ENCODE measurements at regions not wholly inside any gene's neighbourhood (a gene's known extent, or its start where the extent isn't known, plus 50 kb on each side); places are given as distances from the start of the nearest gene placed in this dataset.
A peak's percentile ranks its signal among the peaks of the same experiment; 100 is the strongest.
"Not testable (repeated sequence)": the region's sequence is repeated elsewhere in the genome, so short reads cannot be mapped to it uniquely, and the experiment has no call there.

DNA sequence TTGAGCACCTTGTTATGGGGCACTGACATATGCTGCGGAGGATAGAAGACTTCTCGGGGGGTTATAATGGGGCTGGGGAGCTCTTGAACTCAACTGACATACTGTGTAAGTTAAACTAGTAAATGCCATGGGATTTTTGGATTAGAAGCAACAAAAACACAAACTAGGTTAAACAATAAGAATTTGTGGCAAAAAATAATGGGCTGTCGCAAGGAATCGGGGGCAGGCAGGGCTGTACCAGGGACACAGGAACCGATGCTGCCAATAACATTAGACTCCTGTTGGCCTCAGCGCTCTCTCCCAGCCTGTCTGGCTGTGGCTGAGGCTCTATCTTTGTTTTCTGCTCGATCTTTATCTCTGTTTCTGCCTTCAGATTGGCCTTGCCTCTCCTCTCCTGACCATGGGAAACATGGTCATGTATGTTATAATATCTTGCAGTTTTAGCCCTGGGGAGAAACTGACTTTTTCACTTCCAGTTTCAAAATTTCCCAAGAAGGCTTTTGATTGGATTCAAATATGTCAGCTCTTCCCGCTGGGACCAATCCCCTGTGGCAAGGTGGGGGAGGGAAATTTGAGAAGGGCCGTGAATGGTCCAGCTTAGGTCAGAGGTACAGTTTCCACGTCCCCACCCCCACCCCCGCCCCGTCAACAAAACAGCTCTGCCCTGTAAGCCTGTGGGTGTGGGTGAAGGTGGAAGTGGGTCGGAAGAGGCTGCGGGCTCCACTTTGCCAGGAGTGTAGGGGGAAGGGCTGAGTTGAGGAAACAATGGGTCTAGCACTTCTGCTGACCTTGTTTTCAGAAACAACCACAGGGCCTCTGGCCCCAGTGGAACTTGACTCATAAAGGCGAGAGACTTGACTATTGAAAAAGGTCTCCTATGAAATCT is 161.1 kb upstream of the TBL1XR1 start:
- peak; percentile 58 for DNase-seq (ENCODE audit: low spot score)

GRCh38 chr3:177358977-177359592 is 161.8 kb upstream of the TBL1XR1 start:
- peak; percentile 21 for DNase-seq (ENCODE audit: low spot score)

GRCh38 chr3:177359593-177360357 is 162.5 kb upstream of the TBL1XR1 start:
- peak; percentile 96 for DNase-seq (ENCODE audit: low spot score)

- peak; percentile 30 for DNase-seq (ENCODE audit: low spot score)
These were observed 164.0 kb upstream of the TBL1XR1 start for GRCh38 chr3:177361081-177361938.

GRCh38 chr3:177362626-177363025 is 165.3 kb upstream of the TBL1XR1 start:
- no peak for DNase-seq (ENCODE audit: low spot score)

DNA sequence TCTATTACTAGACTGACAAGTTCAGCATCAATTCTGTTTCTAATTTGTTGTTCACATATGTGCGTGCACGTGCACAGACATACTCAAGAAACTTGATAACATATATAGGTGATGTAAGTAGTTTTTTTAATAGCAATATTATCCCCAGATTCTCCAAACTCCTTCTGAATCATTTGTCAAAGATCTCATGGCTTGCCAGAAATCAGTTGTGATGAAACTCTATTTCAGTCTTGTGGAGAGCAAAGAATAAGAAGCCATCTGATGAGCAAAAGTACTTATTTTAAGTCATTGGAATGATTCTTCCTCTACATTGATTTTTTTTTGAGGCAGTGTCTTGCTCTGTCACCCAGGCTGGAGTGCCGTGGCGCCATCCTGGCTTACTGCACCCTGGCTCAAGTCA is 167.0 kb upstream of the TBL1XR1 start:
- no peak for DNase-seq (ENCODE audit: low spot score)

DNA sequence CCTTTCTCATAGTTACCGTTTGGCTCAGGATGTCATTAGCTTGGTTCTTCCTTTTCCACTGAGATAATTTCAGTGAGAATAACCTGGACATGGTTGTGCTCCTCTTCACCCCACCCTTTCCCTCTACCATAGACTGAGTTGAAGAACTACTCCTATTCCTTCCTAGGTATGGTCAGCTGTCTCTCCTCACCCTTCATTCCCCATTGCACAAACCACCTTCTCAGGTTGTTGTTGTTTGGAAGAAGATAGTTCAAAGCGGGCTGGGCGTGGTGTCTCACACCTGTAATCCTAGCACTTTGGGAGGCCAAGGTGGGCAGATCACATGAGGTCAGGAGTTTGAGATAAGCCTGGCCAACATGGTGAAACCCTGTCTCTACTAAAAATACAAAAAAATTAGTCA is 168.0 kb upstream of the TBL1XR1 start:
- not testable (repeated sequence) for DNase-seq (ENCODE audit: low spot score)

- DNase-seq (ENCODE audit: low spot score): no peak
These were observed 170.5 kb upstream of the TBL1XR1 start for GRCh38 chr3:177367788-177368187.

- no peak for DNase-seq (ENCODE audit: low spot score)
These were observed 173.1 kb upstream of the TBL1XR1 start for GRCh38 chr3:177370246-177370822.

- no peak for DNase-seq (ENCODE audit: low spot score)
These were observed 173.9 kb upstream of the TBL1XR1 start for GRCh38 chr3:177371146-177371545.

GRCh38 chr3:177371888-177372287 is 174.6 kb upstream of the TBL1XR1 start:
- DNase-seq (ENCODE audit: low spot score): no peak

DNA sequence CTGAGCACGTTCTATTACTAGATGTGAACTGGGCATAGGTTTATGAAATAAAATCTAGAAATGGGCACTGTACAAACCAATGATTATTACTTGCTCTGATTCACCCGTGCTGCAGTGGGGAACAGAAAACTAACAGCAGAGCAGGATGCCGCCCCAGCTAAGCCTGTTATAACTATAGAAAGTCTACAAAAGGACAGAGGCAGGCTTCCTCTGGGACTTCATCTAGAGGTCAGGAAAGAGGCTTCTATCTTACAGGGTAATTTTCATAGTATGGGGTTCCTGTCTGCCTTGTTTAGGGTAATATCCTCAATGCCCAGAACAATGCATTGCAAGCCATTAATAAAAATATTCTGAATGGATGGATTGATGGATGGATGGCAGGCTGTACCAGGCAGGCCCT is 177.0 kb upstream of the TBL1XR1 start:
- DNase-seq (ENCODE audit: low spot score): no peak

- no peak for DNase-seq (ENCODE audit: low spot score)
These were observed 178.0 kb upstream of the TBL1XR1 start for GRCh38 chr3:177375316-177375715.

DNA sequence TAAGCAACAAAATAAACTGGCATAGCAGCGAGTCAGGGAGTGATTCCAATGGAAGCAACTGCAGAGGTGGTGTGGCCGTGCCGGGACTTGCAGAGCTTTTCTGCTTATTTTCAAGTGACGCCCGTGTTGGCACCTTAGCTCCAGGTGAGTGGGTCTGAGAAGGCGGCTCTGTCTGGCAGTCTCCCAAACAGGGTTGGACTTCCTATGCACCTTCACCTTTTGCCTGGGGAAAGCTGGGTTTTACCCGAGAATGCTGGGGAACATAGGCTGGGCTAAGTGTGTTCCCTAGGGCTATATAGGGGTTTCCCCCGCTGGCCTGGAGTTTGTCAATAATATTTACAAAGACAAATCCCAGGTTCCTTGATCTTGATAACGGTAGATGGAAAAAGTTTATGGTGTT is 179.9 kb upstream of the TBL1XR1 start:
- DNase-seq (ENCODE audit: low spot score): no peak

- DNase-seq (ENCODE audit: low spot score): no peak
These were observed 180.9 kb upstream of the TBL1XR1 start for GRCh38 chr3:177378168-177378567.

DNA sequence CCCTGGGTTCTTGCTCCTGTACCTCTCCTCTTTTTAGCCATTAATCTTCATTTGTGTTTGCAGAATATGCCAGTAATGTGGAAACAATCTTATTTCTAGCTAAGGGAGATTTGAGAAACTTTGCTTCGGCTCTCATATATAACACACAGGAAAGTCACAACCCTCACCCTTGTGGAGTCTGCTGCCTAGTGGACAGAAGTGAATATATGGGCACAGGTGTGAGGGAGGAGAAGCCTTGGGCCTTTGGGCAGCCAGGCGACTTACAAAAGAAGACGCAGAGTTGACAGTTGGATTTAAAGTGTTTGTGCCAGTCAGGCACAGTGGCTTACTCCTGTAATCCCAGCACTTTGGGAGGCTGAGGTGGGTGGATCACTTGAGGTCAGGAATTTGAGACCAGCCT is 181.8 kb upstream of the TBL1XR1 start:
- no peak for DNase-seq (ENCODE audit: low spot score)

- DNase-seq (ENCODE audit: low spot score): no peak
These were observed 183.8 kb upstream of the TBL1XR1 start for GRCh38 chr3:177381070-177381469.

DNA sequence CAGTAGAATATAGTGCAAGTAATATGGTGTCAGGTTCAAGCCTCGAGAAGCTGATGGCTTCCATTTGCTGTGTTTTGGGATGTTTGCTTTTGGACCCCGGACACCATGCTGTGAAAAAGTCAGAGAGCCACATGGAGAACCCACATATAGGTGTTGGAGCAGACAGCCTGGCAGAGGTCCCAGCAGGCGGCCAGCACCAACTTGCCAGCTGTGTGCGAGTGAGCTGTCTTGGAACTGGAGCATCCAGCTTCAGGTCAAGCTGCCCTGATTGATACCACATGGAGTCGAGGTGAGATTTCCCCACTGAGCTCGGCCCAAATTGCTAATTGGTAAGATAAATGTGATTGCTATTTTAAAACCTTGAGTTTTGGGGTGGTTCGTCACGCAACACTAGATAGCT is 185.7 kb upstream of the TBL1XR1 start:
- DNase-seq (ENCODE audit: low spot score): no peak

- no peak for DNase-seq (ENCODE audit: low spot score)
These were observed 187.9 kb upstream of the TBL1XR1 start for GRCh38 chr3:177385186-177385585.

GRCh38 chr3:177385831-177386301 is 188.6 kb upstream of the TBL1XR1 start:
- DNase-seq (ENCODE audit: low spot score): no peak

- DNase-seq (ENCODE audit: low spot score): no peak
These were observed 190.9 kb upstream of the TBL1XR1 start for GRCh38 chr3:177388209-177388608.

Measured in putamen (tissue), 1 donor.